ENCODE measurements at regions not wholly inside any gene's neighbourhood (a gene's known extent, or its start where the extent isn't known, plus 50 kb on each side); places are given as distances from the start of the nearest gene placed in this dataset.

GRCh38 chr21:38954588-38955004, 148.9 kb downstream of the ETS2 start:
- TF ChIP-seq CTCF (conservative IDR thresholded peaks at IDR 0.05; ENCODE audit: low read depth in 2 of 2) (no peak), EZH2phosphoT487 (IDR thresholded peaks at IDR 0.05; ENCODE audit: unreplicated experiment) (no peak), POLR2AphosphoS5 (IDR thresholded peaks at IDR 0.05; ENCODE audit: low read depth) (no peak)
